Upper lobe of left lung (tissue), 4 donors: ENCODE measurements at regions not wholly inside any gene's neighbourhood (a gene's known extent, or its start where the extent isn't known, plus 50 kb on each side); places are given as distances from the start of the nearest gene placed in this dataset.

Source experiments
- CTCF ChIP-seq, 6 experiments: fragments of 450-650 bp in 4 of 6; fragments of 200-600 bp in 2 of 6; sonication (generic) in 2 of 6; IDR thresholded peaks; one replicate each; pipeline ENCODE4 v1.5.1; 2016 to 2019; ENCODE audit warnings: antibody characterized with exemption in 6 of 6
- POLR2A ChIP-seq, 4 donors: fragments of 450-650 bp; IDR thresholded peaks; one replicate each; pipeline ENCODE4 v1.5.1; 2016 to 2017; ENCODE audit warnings: antibody characterized with exemption in 4 of 4, mild to moderate bottlenecking in 2 of 4
- POLR2AphosphoS5 ChIP-seq, 2 donors: sonication (generic); formaldehyde crosslinking; IDR thresholded peaks; one replicate each; pipeline ENCODE4 v1.5.1; 2017; ENCODE audit warnings: antibody characterized with exemption in 2 of 2

- no peak for TF ChIP-seq POLR2AphosphoS5 (IDR thresholded peaks at IDR 0.05)
- TF ChIP-seq CTCF (IDR thresholded peaks at IDR 0.05) = no peak
- TF ChIP-seq POLR2A (IDR thresholded peaks at IDR 0.05) = no peak
Measured at GRCh38 chr10:8776926-8777622, 722.6 kb downstream of the GATA3 start.
